ENCODE measurements at regions not wholly inside any gene's neighbourhood (a gene's known extent, or its start where the extent isn't known, plus 50 kb on each side); places are given as distances from the start of the nearest gene placed in this dataset.

GRCh38 chr2:12027136-12027535, 280.7 kb downstream of the LPIN1 start:
- DNase-seq (ENCODE audit: low read depth): no peak

GRCh38 chr2:12031866-12032265, 285.4 kb downstream of the LPIN1 start:
- DNase-seq (ENCODE audit: low read depth): no peak

DNA sequence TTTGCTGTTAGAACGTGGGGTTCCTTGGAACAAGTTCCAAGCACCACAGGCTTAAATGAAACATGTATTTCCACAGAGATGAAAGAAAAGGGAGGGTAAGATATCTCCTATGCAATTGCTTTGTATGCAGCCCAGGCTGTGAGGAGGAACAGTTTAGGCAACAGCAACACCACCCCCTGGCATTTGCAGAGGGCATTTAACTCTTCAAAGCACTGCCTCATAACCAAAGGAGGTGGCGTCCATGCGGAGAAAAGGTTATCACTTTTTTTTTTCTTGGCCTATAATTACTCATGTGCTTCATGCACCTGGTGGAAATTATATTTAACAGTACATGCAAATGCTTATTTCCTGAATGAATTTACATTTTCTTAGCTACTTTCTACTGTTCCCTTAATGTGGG, 286.0 kb downstream of the LPIN1 start:
- no peak for DNase-seq (ENCODE audit: low read depth)

DNA sequence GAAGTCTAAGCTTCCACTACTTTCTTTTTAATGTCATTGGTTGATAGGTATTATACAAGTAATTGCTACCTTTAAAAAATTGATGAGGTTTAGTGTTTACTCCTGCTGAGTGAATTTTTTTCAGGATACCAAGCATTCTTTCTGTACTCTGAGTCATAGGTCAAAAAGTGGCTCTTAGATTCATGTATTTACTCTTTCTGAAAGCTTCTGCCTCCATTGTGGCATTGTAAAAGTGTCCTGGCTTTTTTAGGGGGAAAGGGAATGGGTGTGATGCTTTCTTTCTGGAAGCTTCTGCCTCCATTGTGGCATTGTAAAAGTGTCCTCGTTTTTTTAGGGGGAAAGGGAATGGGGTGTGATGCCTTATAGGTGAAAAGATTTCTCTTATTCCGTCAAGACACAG, 286.5 kb downstream of the LPIN1 start:
- DNase-seq (ENCODE audit: low read depth): no peak

- no peak for DNase-seq (ENCODE audit: low read depth)
Measured at GRCh38 chr2:12033494-12033893, 287.1 kb downstream of the LPIN1 start.

DNA sequence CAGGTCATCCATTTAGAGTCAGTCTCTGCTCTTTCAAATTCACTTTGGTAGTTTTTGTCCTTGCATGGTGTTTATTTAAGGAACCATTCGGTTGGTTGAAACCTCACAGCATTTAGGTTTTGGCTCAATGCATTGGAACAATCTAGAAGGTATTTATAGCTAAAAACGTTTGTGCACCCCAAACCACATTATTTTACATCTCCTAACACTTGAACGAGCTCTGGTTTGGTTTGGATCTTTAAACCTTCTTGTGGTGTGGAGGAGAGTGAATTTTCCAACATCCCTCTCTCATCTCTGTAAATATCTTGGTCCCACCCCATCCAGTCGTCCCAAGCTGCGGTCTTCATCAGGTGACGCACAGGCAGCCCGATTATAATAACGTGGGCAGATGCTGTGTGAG, 287.9 kb downstream of the LPIN1 start:
- DNase-seq (ENCODE audit: low read depth): no peak

- no peak for DNase-seq (ENCODE audit: low read depth)
Measured at GRCh38 chr2:12035029-12035720, 288.7 kb downstream of the LPIN1 start.

DNA sequence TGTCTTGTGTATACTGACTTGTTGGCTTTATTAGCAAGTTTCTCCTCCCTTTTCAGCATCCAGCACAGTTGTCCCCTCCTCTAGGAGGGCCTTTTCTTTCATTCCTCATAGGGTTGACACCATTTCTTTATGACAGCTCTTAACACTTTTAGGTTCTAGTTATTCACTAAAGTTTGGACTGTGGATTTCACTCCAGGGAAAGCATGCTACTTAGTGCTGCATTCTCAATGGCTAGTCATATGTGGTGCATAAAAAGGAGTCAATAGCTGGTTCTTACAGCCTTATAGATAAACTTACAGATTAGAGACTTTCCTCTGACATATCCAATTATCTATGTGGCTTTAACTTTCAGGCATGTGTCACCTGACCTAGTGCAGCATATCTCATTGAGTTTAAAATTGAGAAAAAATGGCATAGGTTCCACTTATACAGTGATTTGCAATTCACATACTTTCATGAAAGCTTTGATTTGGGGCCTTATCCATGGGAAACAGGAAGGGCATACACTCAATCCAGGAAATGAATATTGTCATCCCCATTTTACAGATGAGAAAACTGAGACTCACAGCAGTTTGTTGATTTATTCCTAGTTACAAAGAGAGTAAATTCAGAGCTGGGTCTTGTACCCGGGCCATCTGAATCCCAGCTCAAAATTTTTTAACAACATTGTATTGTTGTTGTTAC, 289.7 kb downstream of the LPIN1 start:
- DNase-seq (ENCODE audit: low read depth): no peak

DNA sequence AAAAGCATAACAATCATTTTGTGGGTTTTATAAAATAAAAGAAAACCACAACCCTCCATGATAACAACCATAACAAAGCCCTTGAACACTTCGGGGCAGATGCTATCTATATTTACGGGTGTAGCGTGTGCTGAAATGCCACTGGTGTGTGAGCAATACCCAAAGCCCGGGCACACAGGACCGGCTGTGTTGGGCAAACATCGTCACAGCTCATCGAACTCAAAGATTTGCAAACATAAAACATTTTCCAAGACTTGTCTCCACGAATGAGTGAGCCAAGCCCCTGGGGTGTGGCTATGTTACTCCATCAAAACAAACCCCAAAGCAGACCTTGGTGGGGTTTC, 290.2 kb downstream of the LPIN1 start:
- no peak for DNase-seq (ENCODE audit: low read depth)

GRCh38 chr2:12037301-12037700, 290.9 kb downstream of the LPIN1 start:
- no peak for DNase-seq (ENCODE audit: low read depth)

DNA sequence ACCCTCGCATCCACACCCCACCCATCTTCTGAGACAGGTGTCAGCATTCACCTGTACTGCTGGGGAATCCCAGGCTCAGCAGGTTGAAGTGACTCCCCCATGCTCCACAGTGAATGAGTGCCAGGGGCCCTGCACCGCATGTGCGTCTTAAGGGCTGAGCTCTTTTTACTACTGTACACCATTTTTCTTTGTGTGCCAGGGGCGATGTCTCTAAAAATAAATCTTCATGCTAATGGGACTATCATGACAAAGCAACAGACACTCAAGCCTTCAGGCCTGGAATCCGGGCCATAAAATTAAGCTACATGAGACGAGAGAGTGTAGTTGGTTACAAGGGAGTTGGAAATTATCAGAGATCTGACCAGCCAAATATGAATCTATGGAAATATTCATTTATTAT, 294.8 kb downstream of the LPIN1 start:
- DNase-seq (ENCODE audit: low read depth): no peak

GRCh38 chr2:12043131-12043530, 296.7 kb downstream of the LPIN1 start:
- DNase-seq (ENCODE audit: low read depth): no peak

DNA sequence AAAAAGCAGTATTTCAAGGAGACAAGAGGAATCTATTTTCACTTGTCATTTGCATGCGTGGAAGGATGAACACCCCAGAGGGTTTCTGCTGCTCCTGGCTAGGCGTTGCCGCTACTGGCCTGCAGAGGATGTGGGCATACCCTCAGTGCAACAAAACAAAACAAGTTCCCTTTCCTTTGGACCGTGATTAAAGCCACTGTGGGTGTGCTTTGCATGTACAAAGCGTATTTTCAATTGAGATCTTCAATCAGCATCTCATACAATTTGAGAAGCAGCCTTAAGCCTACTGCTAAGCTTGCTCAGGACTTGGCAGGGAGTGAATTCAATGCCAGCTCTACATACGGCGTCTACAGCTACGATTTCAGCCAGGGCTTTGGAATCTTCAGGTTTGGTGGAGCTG, 298.4 kb downstream of the LPIN1 start:
- no peak for DNase-seq (ENCODE audit: low read depth)

GRCh38 chr2:12045864-12046291, 299.4 kb downstream of the LPIN1 start:
- no peak for DNase-seq (ENCODE audit: low read depth)

DNA sequence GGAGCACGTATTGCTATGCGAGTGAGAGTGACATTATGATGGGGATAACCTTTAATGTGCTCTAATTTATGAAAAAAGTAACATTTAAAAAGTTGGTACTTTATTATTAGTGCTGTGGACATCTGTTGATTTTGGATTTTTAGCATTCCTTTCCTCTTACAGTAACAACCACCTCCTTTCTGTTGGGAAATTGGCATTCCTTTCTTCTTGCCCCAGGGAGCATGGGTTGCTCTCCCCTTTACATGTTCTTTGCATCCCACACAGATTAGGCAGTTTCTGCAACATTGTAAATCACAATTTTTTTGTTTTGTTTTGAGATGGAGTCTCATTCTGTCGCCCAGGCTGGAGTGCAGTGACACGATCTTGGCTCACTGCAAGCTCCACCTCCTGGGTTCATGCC, 300.2 kb downstream of the LPIN1 start:
- no peak for DNase-seq (ENCODE audit: low read depth)

- no peak for DNase-seq (ENCODE audit: low read depth)
Measured at GRCh38 chr2:12047761-12048160, 301.3 kb downstream of the LPIN1 start.

- DNase-seq (ENCODE audit: low read depth): no peak
Measured at GRCh38 chr2:12048550-12048949, 302.1 kb downstream of the LPIN1 start.

- DNase-seq (ENCODE audit: low read depth): no peak
Measured at GRCh38 chr2:12050396-12050795, 304.0 kb downstream of the LPIN1 start.

DNA sequence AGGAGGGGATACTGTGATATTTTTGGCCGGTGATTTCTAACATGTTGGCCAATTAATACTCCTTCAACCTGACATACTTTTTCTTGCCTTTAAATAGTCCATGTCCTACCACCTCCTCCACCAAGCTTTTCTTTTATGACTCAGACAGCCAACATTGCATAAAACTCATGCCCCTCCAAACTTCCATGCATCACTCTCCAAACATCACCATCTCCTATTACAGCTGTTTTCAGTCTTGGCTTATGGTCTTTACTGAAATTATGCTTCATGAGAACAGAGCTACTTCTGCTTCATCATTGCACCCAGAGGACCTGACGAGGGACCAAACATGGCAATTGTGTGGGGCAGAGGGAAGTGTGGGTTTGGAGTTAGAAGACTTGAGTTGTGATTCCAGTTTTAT, 305.4 kb downstream of the LPIN1 start:
- no peak for DNase-seq (ENCODE audit: low read depth)

DNA sequence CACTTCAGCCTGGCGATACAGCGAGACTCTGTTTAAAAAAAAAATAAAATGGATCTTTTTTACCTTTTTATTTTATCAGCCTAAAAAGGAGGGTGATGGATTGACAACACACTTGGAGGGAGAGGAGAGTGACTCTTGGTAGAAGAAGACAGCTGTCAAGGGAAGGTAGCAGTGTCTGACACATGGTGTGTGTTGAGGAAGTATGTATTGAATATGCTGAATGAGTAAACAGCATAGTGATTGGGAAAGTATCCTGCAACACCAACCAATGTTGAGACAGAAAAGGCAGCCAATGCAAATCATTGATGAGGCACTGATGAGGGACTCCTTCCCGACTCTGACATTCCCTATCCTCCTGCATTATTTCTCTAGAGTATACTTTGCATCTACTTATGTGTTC, 306.4 kb downstream of the LPIN1 start:
- DNase-seq (ENCODE audit: low read depth): no peak

DNA sequence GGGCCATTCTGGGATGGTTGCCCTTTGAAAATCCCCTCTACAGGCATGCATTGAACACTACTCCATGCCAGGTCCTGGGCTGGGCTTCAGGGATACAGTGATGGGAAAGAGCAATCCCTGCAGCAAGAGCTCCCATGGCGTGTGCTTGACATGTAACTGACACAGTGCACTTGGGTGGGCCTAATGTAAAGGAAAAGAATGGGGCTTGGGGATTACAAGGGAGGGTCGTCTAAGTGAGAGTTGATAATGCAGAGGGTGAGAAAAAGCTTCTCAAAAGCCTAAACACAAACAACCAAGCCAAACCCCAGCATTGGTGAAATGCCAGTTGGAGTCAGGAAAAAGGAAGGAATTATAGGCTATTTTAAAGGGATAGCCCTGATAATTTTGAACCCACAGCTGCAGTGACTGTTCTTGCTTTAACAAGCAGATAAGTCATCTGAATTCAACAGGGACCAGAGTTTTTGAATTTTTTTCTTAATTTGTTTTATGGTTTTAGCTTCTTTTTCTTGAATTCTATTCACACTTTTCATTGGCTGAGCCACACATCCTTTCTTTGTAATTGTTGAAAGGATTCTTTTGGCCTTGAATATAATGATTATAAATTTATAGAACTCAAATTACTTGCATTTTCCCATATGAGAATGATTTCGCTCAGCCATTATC, 308.7 kb downstream of the LPIN1 start:
- no peak for DNase-seq (ENCODE audit: low read depth)

- peak; percentile 48 for DNase-seq (ENCODE audit: low read depth)
Measured at GRCh38 chr2:12057436-12058166, 311.2 kb downstream of the LPIN1 start.
